Stimulated activated CD8-positive, alpha-beta memory T cell treated with anti-CD3 and anti-CD28 coated beads, Interleukin-7, amount 100 ng/mL, for 48 hours (primary cell): ENCODE measurements at regions not wholly inside any gene's neighbourhood (a gene's known extent, or its start where the extent isn't known, plus 50 kb on each side); places are given as distances from the start of the nearest gene placed in this dataset.

ENCODE experiments used
- DNase-seq, 2 donors: peaks; one replicate each; pipeline ENCODE4 v3.0.0-alpha.2; 2020; ENCODE audit warnings: low read depth in 1 of 2; ENCODE audit errors: extremely low read depth in 1 of 2

GRCh38 chr6:170049641-170050561, 241.0 kb downstream of the DLL1 start:
- DNase-seq = no peak

- no peak for DNase-seq
These were observed 242.1 kb downstream of the DLL1 start for GRCh38 chr6:170048615-170049256.

DNA sequence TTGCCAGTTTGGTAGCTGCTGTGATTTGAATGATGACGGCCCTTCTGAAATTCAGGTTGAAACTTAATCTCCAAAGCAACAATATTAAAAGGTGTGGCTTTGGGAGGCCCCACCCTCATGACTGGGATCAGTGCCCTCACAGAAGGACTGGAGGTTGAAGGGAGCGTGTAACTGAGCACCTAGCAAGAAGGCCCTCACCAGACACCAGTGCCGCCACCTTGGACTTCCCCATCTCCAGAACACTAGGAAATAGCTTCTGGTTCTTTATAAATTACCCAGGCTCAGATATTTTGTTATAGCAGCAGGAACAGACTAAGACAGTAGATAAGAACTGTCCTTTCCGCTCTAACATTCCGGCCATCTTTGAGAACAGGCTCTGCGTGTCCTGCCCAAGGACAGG, 243.1 kb downstream of the DLL1 start:
- DNase-seq = no peak

DNA sequence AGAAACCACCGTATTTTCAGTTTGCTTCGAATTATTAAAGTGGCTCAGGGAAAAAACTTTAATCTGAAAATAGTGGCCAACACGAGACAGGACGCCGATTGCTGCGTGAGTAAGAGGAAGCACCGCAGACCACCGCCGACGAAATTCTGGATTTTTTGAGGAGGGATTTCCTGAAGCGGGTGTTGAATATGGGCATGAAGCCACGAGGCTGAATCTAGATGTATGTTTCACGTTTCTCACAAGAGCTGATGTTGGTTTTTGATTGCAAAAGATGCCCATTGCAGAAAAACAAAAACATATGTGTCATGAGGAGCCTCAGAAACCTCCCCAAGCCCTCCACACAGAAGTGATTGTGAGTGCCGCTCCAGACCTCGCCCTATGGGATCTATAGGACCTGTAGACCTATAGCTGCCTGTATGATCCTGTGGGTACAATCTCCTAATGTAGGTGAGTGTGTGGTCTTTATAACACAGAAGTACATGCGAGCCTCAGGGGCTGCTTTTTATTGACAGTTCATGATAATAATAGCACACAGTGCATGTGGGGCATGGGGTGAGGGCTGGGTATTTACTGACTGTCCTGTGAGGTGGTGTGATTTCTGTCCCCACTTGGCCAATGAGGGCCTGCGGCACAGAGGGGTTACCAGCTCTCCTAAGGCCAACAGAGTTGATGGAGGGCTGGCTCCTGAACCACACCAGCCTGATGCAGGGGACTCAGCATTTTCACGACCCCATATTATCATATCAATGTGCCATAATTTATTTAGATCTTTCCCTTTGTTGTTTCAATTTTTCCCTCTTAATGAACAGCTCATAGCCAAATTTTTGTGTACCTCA, 243.9 kb downstream of the DLL1 start:
- no peak for DNase-seq

GRCh38 chr6:170045981-170046667, 244.8 kb downstream of the DLL1 start:
- DNase-seq = no peak

- DNase-seq = no peak
These were observed 245.3 kb downstream of the DLL1 start for GRCh38 chr6:170045563-170045960.

DNA sequence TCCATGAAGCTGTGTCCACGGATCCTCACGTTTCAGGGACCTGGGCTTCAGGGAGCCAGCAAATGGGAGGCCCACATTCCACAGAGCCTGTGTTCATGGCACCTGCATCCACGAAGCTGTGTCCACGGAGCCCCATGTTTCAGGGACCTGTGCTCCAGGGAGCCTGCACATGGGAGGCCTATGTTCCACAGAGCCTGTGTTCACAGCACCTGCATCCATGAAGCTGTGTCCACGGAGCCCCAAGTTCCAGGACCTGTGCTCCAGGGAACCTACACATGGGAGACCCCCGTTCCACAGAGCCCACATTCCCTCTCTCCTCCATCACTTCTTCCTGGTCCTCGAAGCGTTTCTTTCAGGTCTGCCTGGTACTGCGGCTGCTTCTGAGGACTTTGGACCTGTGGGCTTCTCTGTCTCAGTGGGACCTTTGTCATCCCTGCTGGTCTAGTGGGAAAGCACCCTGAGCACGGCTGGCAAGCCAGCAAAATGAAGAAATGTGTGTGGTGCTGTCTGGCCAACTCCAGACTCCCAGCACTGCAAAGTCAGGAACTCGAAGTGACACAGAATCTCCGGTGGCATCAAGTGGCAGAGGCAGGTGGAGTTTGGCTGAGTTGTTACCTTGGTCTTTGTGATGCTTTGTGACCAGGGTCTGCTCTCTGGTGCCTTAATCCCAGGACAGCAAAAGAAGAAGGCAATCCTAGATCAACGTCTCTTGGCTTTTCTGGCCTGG, 245.9 kb downstream of the DLL1 start:
- DNase-seq = no peak

DNA sequence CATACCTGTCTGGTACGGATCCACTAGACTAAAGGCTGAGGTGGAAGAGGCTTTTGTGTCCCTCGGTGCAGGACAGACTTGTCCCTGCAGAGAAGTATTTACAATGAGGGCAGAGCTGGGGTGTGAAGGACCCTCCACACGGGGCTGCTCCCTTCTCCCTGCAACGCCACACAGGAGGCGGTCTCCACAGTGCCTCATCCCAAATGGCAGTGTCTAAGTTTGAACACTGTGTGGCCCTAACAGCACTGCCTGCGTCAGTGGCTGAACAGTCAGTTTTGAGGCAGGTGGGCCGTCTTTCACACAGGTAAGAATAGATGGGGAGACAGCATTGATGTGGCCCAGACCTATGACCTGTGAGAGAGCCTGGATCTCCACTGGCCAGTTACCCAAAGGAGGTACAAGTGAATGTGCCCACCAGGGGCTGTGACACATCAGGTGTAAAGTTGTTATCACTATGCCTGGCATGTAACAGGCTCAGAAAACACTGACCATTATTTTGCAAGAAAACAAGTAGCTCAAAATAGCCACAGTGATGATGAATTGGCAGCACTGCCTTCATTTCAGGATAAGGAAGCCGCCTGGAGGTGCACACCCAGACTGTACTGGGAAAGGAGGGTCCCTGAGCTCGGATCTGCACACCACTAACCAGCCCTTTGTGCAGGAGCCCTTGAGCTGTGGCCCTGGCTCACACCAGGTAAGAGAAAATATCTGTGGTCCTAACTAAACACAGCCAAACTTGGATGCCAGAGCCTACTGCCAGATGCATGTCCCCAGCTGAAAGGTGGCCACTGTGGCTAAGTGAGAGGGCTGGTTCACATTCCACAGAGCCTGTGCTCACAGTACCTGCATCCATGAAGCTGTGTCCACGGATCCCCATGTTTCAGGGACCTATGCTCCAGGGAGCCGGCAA, 246.7 kb downstream of the DLL1 start:
- no peak for DNase-seq

- DNase-seq = no peak
These were observed 247.6 kb downstream of the DLL1 start for GRCh38 chr6:170043150-170043819.

GRCh38 chr6:170042596-170043118, 248.2 kb downstream of the DLL1 start:
- no peak for DNase-seq

GRCh38 chr6:170042123-170042522, 248.8 kb downstream of the DLL1 start:
- DNase-seq = no peak

DNA sequence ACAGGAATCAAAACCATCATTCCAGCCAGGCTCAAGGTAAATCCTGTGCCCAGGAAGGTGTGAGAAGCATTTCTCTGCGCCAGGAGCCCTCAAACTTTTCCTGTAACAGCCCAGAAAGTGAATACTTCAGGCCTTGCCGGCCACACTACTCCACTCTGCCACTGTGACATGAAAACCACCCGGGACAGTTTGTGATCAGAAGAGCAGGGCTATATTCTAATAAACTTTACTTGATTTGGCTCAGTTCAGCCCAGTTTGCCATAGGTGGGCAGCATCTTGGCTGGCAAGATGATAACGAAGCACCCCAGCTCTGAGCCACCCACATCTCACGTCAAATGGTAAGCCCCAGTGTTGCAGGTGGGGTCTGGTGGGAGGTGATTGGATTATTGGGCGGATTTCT, 249.4 kb downstream of the DLL1 start:
- DNase-seq = no peak

GRCh38 chr6:170040906-170041305, 250.0 kb downstream of the DLL1 start:
- no peak for DNase-seq

DNA sequence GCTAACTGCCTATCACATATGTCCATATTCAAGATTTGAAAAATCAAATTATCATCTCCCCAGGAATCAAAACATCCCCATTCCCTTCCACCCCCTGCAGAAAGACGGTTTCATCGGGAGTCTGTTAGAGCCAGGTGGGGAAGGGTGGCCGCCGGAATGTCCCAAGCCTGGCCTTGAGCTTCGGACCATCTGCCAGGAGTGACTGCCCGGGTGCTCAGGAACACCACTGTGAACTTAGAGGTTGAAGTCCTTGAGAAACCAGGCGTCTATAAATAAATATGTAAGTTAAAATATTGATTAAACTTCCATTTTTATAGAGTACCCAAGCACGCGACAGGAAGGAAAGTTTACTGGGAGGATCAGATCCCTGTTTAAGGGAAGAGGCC, 250.8 kb downstream of the DLL1 start:
- DNase-seq = no peak

GRCh38 chr6:170039156-170040114, 251.4 kb downstream of the DLL1 start:
- DNase-seq = no peak

GRCh38 chr6:170038708-170039107, 252.2 kb downstream of the DLL1 start:
- no peak for DNase-seq

GRCh38 chr6:170038251-170038650, 252.6 kb downstream of the DLL1 start:
- no peak for DNase-seq
